Erythroblast (primary cell): ENCODE measurements at regions not wholly inside any gene's neighbourhood (a gene's known extent, or its start where the extent isn't known, plus 50 kb on each side); places are given as distances from the start of the nearest gene placed in this dataset.

ENCODE experiments used
- GATA1 ChIP-seq: IDR thresholded peaks from 2 replicates; pipeline ENCODE4 v1.6.1; 2011; ENCODE audit warnings: low read depth, mild to moderate bottlenecking, control low read depth, low read length, moderate library complexity
- POLR2A ChIP-seq: IDR thresholded peaks from 2 replicates; pipeline ENCODE4 v1.6.1; 2011; ENCODE audit warnings: mild to moderate bottlenecking, low read length

- TF ChIP-seq POLR2A (no peak), GATA1 (no peak)
Observed at GRCh38 chrX:110614596-110614995, 181.0 kb downstream of the CHRDL1 start.
